Left hindlimb (tissue), 1 donor: ENCODE measurements at regions not wholly inside any gene's neighbourhood (a gene's known extent, or its start where the extent isn't known, plus 50 kb on each side); places are given as distances from the start of the nearest gene placed in this dataset.
"Not testable (repeated sequence)": the region's sequence is repeated elsewhere in the genome, so short reads cannot be mapped to it uniquely, and the experiment has no call there.

Experiments
- DNase-seq: peaks from one replicate; pipeline ENCODE4 v3.0.0-alpha.2; 2018

- DNase-seq: no peak
Observed at GRCh38 chr16:26395700-26396099, 671.0 kb upstream of the C16orf82 start.

- no peak for DNase-seq
Observed at GRCh38 chr16:26396511-26397235, 670.1 kb upstream of the C16orf82 start.

- DNase-seq: no peak
Observed at GRCh38 chr16:26413780-26414179, 652.9 kb upstream of the C16orf82 start.

GRCh38 chr16:26419458-26419857, 647.3 kb upstream of the C16orf82 start:
- DNase-seq: not testable (repeated sequence)

GRCh38 chr16:26430618-26431017, 636.1 kb upstream of the C16orf82 start:
- no peak for DNase-seq

- no peak for DNase-seq
Observed at GRCh38 chr16:26433807-26434206, 632.9 kb upstream of the C16orf82 start.

GRCh38 chr16:26441178-26441577, 625.5 kb upstream of the C16orf82 start:
- DNase-seq: no peak

- DNase-seq: no peak
Observed at GRCh38 chr16:26442321-26442720, 624.4 kb upstream of the C16orf82 start.

GRCh38 chr16:26447570-26447969, 619.2 kb upstream of the C16orf82 start:
- no peak for DNase-seq

GRCh38 chr16:26453215-26453614, 613.5 kb upstream of the C16orf82 start:
- DNase-seq: no peak

- DNase-seq: no peak
Observed at GRCh38 chr16:26454102-26454501, 612.6 kb upstream of the C16orf82 start.

- no peak for DNase-seq
Observed at GRCh38 chr16:26456074-26456473, 610.7 kb upstream of the C16orf82 start.

GRCh38 chr16:26457095-26457494, 609.6 kb upstream of the C16orf82 start:
- DNase-seq: no peak

GRCh38 chr16:26457882-26458281, 608.8 kb upstream of the C16orf82 start:
- DNase-seq: no peak

GRCh38 chr16:26464576-26465266, 602.0 kb upstream of the C16orf82 start:
- DNase-seq: no peak

GRCh38 chr16:26474405-26474804, 592.3 kb upstream of the C16orf82 start:
- not testable (repeated sequence) for DNase-seq

GRCh38 chr16:26475596-26475995, 591.1 kb upstream of the C16orf82 start:
- no peak for DNase-seq

- no peak for DNase-seq
Observed at GRCh38 chr16:26491101-26491670, 575.5 kb upstream of the C16orf82 start.

GRCh38 chr16:26491962-26492361, 574.8 kb upstream of the C16orf82 start:
- DNase-seq: no peak

- no peak for DNase-seq
Observed at GRCh38 chr16:26493751-26494150, 573.0 kb upstream of the C16orf82 start.

- DNase-seq: no peak
Observed at GRCh38 chr16:26497896-26498295, 568.8 kb upstream of the C16orf82 start.

- DNase-seq: no peak
Observed at GRCh38 chr16:26500326-26500725, 566.4 kb upstream of the C16orf82 start.

- DNase-seq: no peak
Observed at GRCh38 chr16:26505496-26505895, 561.2 kb upstream of the C16orf82 start.

- DNase-seq: not testable (repeated sequence)
Observed at GRCh38 chr16:26508946-26509345, 557.8 kb upstream of the C16orf82 start.
